IMR-90 (cell line): ENCODE measurements at regions not wholly inside any gene's neighbourhood (a gene's known extent, or its start where the extent isn't known, plus 50 kb on each side); places are given as distances from the start of the nearest gene placed in this dataset.

Experiments used
- BHLHE40 ChIP-seq: fragments of 150-350 bp; IDR thresholded peaks from 2 replicates; pipeline ENCODE4 v1.6.1; 2016; ENCODE audit warnings: mild to moderate bottlenecking, low read depth, low read length
- CEBPB ChIP-seq: IDR thresholded peaks from 2 replicates; pipeline ENCODE4 v1.6.1; 2012; ENCODE audit warnings: low read depth, low read length, improper control_type of control experiment
- CTCF ChIP-seq: conservative IDR thresholded peaks from 2 replicates; pipeline ENCODE4 v1.5.1; 2012; ENCODE audit warnings: mild to moderate bottlenecking, low read depth, low read length, improper control_type of control experiment
- FOS ChIP-seq: fragments of 150-350 bp; IDR thresholded peaks from 2 replicates; pipeline ENCODE4 v1.6.1; 2016; ENCODE audit warnings: low read depth, low read length
- MAFK ChIP-seq: IDR thresholded peaks from 2 replicates; pipeline ENCODE4 v1.6.1; 2012; ENCODE audit warnings: low read depth, low read length, improper control_type of control experiment
- MXI1 ChIP-seq: IDR thresholded peaks from 2 replicates; pipeline ENCODE4 v1.6.1; 2012; ENCODE audit warnings: low read depth, mild to moderate bottlenecking, low read length, moderate library complexity, borderline replicate concordance
- NFE2L2 ChIP-seq: fragments of 150-350 bp; IDR thresholded peaks from 2 replicates; pipeline ENCODE4 v1.6.1; 2016; ENCODE audit warnings: low read depth, mild to moderate bottlenecking, low read length
- POLR2A ChIP-seq: IDR thresholded peaks from 2 replicates; pipeline ENCODE4 v1.6.1; 2012; ENCODE audit warnings: mild to moderate bottlenecking, low read depth, low read length
- RAD21 ChIP-seq: IDR thresholded peaks from 2 replicates; pipeline ENCODE4 v1.6.1; 2012; ENCODE audit warnings: low read length, improper control_type of control experiment
- RCOR1 ChIP-seq: IDR thresholded peaks from 2 replicates; pipeline ENCODE4 v1.6.1; 2012; ENCODE audit warnings: mild to moderate bottlenecking, low read length, improper control_type of control experiment; ENCODE audit not compliant: insufficient replicate concordance
- RFX5 ChIP-seq: IDR thresholded peaks from 2 replicates; pipeline ENCODE4 v1.8.0; 2012; ENCODE audit warnings: low read depth, mild to moderate bottlenecking, low read length, moderate library complexity
- SMC3 ChIP-seq: fragments of 150-350 bp; IDR thresholded peaks from 2 replicates; pipeline ENCODE4 v1.6.1; 2016; ENCODE audit warnings: low read depth, mild to moderate bottlenecking, antibody characterized with exemption, low read length, moderate library complexity
- TF ChIP-seq, protein P1 (sequence below): fragments of 150-350 bp; IDR thresholded peaks from 2 replicates; pipeline ENCODE4 v1.6.1; 2017; ENCODE audit warnings: mild to moderate bottlenecking, antibody characterized with exemption, low read length, low read depth

- TF ChIP-seq POLR2A (no peak), CTCF (peak; percentile 22; the same call in 1 of the 2 replicates), RFX5 (no peak), RAD21 (peak; percentile 34), FOS (no peak), BHLHE40 (no peak), MXI1 (no peak), MAFK (no peak), CEBPB (no peak), RCOR1 (no peak), SMC3 (0 out of 2 replicates have a peak, but pooled peaks have one; percentile 10), NFE2L2 (no peak)
- TF ChIP-seq, protein P1, sequence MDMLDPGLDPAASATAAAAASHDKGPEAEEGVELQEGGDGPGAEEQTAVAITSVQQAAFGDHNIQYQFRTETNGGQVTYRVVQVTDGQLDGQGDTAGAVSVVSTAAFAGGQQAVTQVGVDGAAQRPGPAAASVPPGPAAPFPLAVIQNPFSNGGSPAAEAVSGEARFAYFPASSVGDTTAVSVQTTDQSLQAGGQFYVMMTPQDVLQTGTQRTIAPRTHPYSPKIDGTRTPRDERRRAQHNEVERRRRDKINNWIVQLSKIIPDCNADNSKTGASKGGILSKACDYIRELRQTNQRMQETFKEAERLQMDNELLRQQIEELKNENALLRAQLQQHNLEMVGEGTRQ: no peak
These were observed 216.1 kb upstream of the ZMIZ1 start for GRCh38 chr10:78852466-78853240.
